ENCODE measurements at regions not wholly inside any gene's neighbourhood (a gene's known extent, or its start where the extent isn't known, plus 50 kb on each side); places are given as distances from the start of the nearest gene placed in this dataset.

DNA sequence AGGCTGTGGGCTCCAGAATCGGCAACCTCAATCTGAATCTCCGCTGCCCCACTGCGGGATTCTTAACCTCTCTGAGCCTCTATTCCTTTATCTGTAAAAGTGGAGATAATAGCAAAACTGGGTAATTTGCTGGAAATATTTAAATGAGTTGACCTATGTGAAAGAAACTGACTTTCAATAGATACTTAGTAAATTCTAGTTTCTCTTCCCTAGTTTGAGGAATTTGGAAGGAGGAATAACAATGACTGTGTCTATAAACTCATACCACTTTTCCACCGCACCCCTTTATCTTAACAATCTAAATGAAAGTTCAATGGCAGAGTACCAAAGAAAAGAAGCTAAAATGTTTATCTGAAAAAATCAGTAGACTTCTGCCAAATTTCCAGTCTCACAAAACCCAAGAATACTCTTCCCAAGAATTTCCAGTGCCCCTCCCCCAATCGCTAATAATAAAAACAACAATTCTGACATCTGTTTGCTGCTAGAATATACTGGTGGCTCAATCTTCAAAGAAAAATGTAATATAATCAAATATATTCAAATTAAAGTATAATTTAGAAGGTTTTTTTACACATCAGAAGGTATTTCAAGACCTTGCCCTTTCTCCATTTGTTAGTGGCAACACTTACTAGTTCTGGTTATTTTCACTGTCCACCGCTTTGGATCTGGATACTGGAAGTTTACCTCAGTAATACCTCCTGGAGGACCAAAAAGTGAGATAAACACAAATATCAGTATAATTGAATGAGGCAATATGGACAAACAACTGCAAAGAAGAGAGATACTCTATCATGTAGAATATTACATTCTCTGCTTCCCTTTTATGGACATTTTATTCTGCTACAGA lies 171.2 kb downstream of the LTN1 start:
- TF ChIP-seq, protein P1, sequence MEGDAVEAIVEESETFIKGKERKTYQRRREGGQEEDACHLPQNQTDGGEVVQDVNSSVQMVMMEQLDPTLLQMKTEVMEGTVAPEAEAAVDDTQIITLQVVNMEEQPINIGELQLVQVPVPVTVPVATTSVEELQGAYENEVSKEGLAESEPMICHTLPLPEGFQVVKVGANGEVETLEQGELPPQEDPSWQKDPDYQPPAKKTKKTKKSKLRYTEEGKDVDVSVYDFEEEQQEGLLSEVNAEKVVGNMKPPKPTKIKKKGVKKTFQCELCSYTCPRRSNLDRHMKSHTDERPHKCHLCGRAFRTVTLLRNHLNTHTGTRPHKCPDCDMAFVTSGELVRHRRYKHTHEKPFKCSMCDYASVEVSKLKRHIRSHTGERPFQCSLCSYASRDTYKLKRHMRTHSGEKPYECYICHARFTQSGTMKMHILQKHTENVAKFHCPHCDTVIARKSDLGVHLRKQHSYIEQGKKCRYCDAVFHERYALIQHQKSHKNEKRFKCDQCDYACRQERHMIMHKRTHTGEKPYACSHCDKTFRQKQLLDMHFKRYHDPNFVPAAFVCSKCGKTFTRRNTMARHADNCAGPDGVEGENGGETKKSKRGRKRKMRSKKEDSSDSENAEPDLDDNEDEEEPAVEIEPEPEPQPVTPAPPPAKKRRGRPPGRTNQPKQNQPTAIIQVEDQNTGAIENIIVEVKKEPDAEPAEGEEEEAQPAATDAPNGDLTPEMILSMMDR (IDR thresholded peaks at IDR 0.05) = no peak
- no peak for TF ChIP-seq POLR2A (IDR thresholded peaks at IDR 0.05)

Data from vagina (tissue), 2 donors.